Progenitor cell of endocrine pancreas (in vitro differentiated cells): ENCODE measurements at regions not wholly inside any gene's neighbourhood (a gene's known extent, or its start where the extent isn't known, plus 50 kb on each side); places are given as distances from the start of the nearest gene placed in this dataset.

Source experiments
- DNase-seq: peaks from one replicate; pipeline ENCODE4 v3.0.0; 2021; ENCODE audit warnings: low spot score; ENCODE audit not compliant: unreplicated experiment
- H3K27ac Mint-ChIP-seq: 2 replicates; pipeline ENCODE4 v1.8.0; 2021; ENCODE audit warnings: mild to moderate bottlenecking, moderate library complexity, mixed read lengths
- H3K27me3 Mint-ChIP-seq: 2 replicates; pipeline ENCODE4 v1.8.0; 2021; ENCODE audit warnings: mixed read lengths
- H3K36me3 Mint-ChIP-seq: 2 replicates; pipeline ENCODE4 v1.8.0; 2022; ENCODE audit warnings: mixed read lengths; ENCODE audit not compliant: insufficient read depth
- H3K4me1 Mint-ChIP-seq: 2 replicates; pipeline ENCODE4 v1.8.0; 2021; ENCODE audit warnings: low read depth, mixed read lengths
- H3K4me3 Mint-ChIP-seq: 2 replicates; pipeline ENCODE4 v1.8.0; 2021; ENCODE audit warnings: low read depth, mild to moderate bottlenecking, moderate library complexity, mixed read lengths
- H3K9me3 Mint-ChIP-seq: 2 replicates; pipeline ENCODE4 v1.8.0; 2021; ENCODE audit warnings: low read depth, mixed read lengths
- TF ChIP-seq, protein P1 (sequence below): fragments of 200-600 bp; sonication (generic); IDR thresholded peaks from one replicate; pipeline ENCODE4 v1.5.0; 2021; ENCODE audit warnings: antibody characterized with exemption, mild to moderate bottlenecking; ENCODE audit not compliant: unreplicated experiment

DNA sequence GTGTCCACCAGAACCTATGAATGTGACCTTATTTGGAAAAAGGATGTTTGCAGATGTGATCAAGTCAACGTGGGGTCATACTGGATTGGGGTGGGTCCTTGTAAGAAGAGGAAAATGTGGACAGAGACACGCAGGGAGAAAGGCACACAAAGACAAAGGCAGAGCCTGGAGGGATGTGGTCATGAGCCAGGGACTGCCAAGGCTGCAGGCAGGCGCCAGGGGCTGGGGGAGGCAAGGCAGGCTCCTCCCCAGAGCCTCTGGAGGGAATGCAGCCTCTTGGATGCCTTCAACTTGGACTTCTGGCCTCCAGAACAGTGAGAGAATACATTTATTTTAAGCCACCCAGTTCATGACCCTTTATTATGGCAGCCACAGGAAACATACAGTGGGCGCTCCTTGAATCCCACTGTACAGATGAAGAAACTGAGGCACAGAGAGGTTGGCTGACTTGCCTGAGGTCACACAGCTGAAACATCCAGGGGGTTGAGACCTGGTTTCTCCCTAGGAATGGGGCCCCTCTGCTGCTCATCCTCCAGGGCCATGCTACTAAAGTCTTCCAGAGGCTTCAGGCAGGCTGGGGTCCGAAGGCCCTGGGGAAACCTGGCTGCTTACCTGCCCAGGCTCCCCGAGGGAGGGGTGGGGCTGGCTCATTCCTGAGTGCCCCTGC lies 99.7 kb downstream of the RFLNA start:
- Mint-ChIP-seq H3K27ac (no peak overlapping the region), H3K36me3 (peaks cover 9% of the 10 kb centered on the region), H3K9me3 (no peaks in the 10 kb centered on the region), H3K4me3 (no peak overlapping the region), H3K4me1 (peaks cover 5% of the 10 kb centered on the region), H3K27me3 (no peaks in the 10 kb centered on the region)
- TF ChIP-seq, protein P1, sequence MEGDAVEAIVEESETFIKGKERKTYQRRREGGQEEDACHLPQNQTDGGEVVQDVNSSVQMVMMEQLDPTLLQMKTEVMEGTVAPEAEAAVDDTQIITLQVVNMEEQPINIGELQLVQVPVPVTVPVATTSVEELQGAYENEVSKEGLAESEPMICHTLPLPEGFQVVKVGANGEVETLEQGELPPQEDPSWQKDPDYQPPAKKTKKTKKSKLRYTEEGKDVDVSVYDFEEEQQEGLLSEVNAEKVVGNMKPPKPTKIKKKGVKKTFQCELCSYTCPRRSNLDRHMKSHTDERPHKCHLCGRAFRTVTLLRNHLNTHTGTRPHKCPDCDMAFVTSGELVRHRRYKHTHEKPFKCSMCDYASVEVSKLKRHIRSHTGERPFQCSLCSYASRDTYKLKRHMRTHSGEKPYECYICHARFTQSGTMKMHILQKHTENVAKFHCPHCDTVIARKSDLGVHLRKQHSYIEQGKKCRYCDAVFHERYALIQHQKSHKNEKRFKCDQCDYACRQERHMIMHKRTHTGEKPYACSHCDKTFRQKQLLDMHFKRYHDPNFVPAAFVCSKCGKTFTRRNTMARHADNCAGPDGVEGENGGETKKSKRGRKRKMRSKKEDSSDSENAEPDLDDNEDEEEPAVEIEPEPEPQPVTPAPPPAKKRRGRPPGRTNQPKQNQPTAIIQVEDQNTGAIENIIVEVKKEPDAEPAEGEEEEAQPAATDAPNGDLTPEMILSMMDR = no peak
- DNase-seq = no peak

DNA sequence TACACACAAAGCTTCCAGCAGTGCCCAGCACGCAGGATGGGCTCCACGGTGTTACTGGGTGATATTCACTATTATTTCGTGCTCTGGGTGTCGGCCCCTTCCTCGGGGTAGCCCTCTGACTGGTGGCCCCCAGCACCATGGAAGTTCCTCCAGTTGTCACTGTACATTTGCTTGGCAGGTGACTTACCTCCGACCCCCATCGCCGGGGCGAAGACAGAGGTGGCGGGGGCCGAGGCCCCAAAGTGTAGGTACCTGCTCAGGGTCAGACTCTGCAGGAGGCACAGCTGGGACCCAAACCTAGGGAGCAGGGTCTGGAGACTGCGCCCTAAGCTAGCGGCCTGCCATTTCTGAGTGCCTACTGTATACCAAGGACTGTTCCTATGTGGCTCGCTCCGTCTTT lies 98.9 kb downstream of the RFLNA start:
- no peaks in the 10 kb centered on the region for H3K27me3 Mint-ChIP-seq
- no peak overlapping the region for H3K4me3 Mint-ChIP-seq
- peaks cover 9% of the 10 kb centered on the region for H3K36me3 Mint-ChIP-seq
- no peak for DNase-seq
- peaks cover 5% of the 10 kb centered on the region for H3K4me1 Mint-ChIP-seq
- TF ChIP-seq, protein P1 = no peak
- H3K27ac Mint-ChIP-seq = no peak overlapping the region
- H3K9me3 Mint-ChIP-seq = no peaks in the 10 kb centered on the region

DNA sequence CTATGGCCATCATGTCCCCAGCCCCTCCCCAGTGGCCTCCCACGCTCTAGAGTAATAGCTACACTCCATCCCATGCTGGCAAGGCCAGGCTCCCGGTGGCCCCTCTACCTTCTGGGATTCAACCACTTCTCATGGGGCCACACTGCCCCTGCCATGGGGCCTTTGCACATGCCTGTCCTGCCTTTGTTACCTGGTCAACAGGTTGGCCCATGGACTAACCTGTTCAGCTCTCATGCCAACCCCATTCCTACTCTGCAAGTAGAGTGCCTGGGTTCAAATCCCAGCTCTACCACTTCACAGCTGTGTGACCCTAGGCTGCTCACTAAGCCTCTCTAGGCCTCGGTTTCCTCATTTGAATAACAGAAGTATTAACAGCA lies 98.5 kb downstream of the RFLNA start:
- H3K27me3 Mint-ChIP-seq = no peaks in the 10 kb centered on the region
- peaks cover 7% of the 10 kb centered on the region for H3K4me1 Mint-ChIP-seq
- peak overlapping the region; percentile 74 for H3K27ac Mint-ChIP-seq
- H3K9me3 Mint-ChIP-seq = no peaks in the 10 kb centered on the region
- TF ChIP-seq, protein P1 = no peak
- no peak for DNase-seq
- H3K36me3 Mint-ChIP-seq = peaks cover 9% of the 10 kb centered on the region
- H3K4me3 Mint-ChIP-seq = no peak overlapping the region

DNA sequence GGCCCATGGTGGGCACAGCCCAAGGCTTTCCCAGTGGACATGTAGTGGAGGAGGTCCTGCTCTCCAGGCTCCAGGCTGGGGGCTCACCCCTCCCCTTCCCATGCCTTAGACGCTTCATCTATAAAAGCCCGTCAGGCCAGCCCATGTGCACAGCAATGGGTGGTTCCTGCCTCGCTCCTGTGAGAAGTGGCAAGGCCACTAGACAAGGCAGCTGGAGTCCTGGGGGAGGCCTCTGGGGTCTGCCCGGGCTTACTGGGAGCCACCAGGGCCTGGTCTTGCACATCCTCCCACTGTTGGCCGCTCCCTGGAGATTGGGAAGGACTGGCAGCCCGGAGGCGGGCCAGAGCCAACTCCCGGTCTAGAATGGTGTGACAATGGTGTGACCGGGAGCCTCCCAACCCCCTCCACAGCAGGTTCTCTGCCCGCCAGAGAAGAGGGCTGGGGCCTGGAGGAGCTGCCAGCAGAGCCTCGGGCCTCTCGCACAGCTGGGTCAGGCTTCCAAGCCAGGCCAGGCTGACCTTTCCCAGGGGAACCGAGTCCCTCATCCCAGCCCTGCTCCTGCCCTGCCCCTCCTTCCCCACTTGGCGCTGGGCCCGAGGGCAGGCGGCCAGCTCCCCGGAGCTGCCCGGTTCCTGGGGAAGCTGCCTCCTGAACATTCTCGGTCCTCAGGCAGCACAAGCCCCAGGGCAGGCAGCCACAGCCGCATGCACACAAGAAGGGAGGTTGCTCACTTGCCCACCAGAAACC lies 97.9 kb downstream of the RFLNA start:
- H3K9me3 Mint-ChIP-seq = no peaks in the 10 kb centered on the region
- TF ChIP-seq, protein P1 = no peak
- DNase-seq = no peak
- H3K36me3 Mint-ChIP-seq = peaks cover 9% of the 10 kb centered on the region
- H3K27me3 Mint-ChIP-seq = no peaks in the 10 kb centered on the region
- no peak overlapping the region for H3K4me3 Mint-ChIP-seq
- H3K4me1 Mint-ChIP-seq = peaks cover 8% of the 10 kb centered on the region
- no peak overlapping the region for H3K27ac Mint-ChIP-seq

DNA sequence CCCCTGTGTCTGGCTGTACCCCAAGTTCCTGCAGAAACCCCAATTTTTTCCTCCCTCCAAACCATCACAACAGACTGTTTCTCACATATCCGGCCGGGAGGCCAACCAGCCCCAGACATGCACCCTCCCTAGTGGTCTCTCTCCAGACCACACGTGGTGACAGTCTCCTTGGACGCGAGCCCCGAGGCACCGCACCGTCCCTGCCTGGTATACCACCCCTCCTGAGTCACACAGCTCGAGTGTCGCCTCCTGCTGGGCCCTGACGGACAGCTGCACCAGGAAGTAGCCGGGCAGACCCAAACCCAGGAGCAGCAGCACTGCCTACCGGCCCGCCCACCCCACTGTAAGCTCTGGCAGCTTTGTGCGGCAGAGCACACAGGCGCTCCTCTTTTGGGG lies 97.4 kb downstream of the RFLNA start:
- Mint-ChIP-seq H3K4me3 (no peak overlapping the region), H3K9me3 (no peaks in the 10 kb centered on the region), H3K4me1 (peaks cover 8% of the 10 kb centered on the region), H3K27me3 (no peaks in the 10 kb centered on the region), H3K27ac (no peak overlapping the region), H3K36me3 (peaks cover 9% of the 10 kb centered on the region)
- no peak for DNase-seq
- TF ChIP-seq, protein P1 = peak; percentile 10
